Central memory CD4-positive, alpha-beta T cell (primary cell): ENCODE measurements at regions not wholly inside any gene's neighbourhood (a gene's known extent, or its start where the extent isn't known, plus 50 kb on each side); places are given as distances from the start of the nearest gene placed in this dataset.

ENCODE experiments used
- DNase-seq: peaks from one replicate; pipeline ENCODE4 v3.0.0; 2022

DNA sequence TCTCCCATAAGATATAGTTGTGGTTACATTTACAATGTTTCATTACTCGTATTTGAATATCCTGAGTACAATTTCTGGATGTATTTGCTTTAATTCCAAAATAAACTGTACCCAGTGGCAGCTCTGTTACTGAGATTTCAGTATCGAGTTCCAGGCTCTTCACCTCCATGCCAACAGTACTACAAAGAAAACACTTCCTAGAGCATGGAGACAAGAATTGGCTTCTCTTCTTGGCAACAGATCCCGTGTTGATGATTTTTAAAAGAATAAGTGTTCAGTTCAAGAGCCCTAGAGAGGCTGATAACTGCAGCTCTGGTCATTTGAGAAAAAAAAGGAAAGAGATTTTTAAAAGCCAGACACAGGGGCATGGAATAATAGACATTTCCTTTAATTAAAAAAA lies 302.8 kb downstream of the EFNB2 start:
- no peak for DNase-seq

DNA sequence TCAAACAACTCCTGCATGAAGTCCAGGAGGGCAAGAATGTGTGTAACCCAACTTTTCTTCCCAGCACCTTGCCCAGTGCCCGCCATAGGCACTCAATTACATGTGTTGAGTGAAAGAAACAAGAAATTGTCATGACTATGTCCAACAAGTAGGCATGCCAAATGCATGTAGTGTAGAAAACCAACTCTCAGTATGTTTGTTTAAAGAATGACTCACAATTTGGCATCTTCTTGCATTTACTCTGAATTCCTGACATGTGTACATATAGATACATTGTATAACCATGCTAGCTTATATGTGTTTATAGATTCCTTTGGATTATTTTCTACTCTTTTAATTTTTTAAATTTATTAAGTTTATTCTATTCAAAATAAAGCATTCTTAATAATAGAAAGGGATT lies 305.0 kb downstream of the EFNB2 start:
- DNase-seq, result no peak

DNA sequence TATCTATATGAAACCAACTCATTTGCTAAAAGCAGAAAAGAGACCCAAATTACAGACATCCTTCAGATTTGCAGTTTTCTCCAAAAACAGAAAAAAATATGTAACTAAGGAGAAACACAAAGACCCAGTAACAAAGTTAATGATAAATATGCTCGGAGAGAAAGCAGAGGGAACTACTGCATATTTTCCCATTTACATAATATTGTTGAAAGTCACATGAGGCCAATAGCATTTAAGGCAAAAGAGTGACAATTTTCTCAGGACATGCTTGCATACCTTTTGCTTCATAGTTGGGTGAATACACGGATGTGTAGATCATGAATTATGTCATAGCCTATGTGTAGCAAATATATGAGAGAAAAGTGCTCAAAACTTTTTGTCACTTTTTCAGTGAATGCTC lies 310.3 kb downstream of the EFNB2 start:
- DNase-seq, result no peak

DNA sequence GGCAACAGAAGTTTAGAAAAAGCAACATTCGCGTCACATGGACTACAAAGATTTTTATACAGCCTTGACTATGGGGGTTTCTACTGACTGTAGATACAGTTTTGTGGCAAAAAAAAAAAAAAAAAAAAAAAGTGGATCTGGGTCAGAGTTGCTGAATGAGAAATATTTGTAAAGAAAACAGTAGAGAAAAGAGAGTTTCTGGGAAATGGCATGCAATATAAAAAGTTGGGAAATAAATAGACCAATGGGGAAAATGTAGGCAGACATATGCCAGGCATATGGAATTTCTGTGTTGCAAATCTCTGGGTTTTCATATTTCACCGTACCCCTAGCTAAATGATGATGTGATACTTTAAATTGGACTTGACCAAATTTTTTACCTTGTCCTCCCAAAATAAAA lies 315.3 kb downstream of the EFNB2 start:
- no peak for DNase-seq

DNA sequence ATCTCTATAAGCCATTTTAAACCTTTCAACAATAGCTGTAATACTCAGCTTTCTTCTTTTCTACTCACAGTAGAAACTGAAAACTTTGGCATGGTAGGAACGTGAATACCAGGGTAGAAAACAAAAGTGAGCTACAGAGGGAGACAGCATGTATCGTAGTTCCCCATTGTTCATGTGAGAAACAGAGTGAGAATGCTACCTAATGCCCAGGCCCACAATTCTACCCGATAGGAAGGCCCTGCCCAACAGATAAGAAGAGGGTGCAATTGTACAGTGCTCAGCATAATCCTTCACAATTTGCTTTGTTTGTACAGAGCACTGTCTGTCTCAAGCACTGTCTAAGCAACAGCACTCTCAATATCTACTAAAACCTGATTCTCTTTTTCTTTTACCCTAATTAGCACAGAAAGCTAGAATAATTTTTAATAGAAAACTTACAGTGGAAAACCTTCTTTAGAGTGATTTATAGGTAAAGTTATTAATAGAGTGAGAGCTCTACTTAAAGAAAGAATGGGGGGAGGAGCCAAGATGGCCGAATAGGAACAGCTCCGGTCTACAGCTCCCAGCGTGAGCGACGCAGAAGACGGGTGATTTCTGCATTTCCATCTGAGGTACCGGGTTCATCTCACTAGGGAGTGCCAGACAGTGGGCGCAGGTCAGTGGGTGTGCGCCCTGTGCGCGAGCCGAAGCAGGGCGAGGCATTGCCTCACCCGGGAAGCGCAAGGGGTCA lies 322.3 kb downstream of the EFNB2 start:
- DNase-seq, result no peak

DNA sequence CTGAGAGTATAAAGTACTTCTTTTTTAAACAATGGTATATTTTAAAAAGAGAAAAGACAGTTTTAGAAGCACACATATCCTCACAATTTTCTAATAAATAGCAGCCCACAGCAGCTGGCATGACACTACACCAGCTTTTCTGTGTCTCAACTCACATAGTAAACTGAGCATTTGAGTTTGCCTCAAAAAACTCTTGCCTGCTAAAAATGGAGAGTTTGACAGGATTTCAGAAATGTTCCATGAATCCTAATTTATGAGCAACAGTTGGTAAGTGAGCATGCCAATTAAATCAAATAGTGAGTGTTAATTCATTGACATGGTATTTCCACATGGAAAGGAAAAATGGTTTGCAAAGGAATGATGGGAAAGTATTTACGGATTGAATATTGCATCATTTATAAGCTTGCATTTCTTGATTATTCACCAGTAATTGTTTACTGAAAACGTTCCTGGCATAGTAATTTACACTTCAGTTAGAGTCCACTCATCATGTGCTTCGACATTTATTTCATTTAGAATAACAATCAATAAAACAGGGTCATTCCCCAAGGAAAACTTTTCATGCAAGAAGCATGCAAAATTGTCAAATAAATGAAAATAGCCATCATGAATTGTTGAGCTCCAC lies 323.0 kb downstream of the EFNB2 start:
- no peak for DNase-seq

DNA sequence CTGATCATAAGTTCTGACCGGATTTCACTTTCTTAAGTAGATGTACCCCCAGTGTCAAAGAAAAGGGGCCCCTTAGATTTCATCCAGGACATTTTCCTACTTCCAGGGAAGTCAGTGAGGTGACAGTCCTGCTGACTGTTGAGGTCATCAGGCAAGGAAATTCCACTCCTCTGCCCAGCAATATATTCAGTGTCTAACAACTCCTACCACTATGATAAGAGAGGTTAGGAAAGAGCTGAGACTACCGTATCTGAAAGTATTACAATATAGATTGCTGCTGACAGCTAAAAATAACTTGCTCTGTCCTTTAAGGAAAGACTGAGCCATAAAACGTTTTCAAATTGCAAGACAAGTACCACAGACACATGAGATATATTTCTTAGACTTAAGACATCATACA lies 325.1 kb downstream of the EFNB2 start:
- DNase-seq, result no peak

DNA sequence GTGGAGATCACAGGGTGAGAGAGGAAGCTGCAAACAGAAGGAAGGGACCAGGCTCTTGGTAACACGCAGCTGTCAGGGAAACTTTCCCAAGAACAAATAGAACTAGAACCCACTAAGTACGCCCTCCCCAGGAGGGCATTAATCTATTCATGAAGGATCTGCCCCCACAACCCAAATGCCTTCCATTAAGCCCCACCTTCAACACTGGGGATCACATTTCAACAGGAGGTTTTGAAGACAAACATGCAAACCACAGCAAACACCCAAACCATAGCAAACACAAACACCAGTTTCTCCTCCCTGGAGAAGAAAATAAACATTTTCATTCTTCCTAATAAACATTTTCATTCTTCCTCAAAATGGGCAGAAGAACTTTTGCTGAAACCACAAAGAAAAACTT lies 329.6 kb downstream of the EFNB2 start:
- no peak for DNase-seq

DNA sequence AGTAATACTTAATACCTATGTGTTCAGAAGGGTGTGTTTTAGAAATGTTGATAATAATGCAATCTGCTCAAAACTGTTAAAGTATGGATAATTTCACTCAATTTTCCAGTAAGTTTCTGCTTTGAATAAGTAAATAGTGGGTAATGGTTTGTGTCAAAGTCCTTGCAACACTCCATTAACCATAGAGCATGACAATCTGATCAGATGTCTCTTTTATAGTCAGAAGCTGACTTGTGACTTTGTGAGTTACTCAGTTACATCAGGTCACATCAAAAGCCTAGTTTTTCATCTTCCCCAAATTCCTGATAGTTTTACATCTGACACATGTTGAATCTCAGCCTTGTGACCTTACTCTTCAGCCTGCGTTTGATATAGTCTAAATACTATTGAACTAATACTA lies 338.0 kb downstream of the EFNB2 start:
- no peak for DNase-seq

DNA sequence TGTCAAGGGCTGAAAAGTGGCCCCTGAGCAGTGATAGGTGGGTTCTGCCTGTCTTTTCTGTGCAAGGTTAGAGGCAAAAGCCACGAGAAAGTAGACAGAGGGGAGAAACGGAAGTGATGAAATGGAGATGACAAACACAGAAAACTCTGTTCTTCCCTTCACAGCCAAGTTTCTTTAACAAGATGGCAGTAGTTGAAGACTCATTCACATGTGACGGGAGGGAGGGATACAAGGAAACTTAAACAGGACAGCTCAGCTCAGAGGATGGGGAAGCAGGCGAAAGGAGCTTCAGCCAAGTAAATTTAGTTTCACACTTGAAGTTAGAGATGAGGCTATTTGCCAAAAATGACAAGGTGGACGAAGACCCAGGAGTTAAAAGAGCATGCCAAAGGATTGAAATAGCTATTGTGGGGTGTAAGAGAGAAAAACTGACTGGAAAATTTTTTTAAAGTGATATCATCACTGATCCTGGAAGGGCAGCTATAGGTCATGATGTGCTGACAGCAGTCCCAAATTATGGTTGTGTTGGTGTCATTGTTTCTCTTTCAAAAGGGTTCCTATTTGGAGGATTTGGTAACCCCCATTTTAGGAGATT lies 347.9 kb downstream of the EFNB2 start:
- DNase-seq, result no peak

DNA sequence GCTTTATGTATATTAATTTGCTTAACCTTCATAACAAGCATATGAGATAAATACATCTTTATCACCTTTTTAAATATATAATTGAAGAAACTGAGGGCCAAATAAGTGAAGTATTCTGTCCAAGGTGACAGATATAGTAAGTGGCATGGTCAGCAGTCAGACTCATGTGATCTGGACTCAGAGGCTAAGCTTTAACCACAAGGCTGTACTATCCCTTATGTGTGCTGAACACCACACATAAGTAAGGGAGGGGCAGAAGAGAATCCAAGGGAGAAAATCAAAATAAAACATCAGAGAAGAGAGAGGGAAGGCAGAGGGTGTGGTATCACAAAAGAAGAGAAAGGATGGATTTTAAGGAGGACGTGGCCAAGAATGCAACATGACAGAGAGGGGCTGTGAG lies 348.4 kb downstream of the EFNB2 start:
- no peak for DNase-seq

DNA sequence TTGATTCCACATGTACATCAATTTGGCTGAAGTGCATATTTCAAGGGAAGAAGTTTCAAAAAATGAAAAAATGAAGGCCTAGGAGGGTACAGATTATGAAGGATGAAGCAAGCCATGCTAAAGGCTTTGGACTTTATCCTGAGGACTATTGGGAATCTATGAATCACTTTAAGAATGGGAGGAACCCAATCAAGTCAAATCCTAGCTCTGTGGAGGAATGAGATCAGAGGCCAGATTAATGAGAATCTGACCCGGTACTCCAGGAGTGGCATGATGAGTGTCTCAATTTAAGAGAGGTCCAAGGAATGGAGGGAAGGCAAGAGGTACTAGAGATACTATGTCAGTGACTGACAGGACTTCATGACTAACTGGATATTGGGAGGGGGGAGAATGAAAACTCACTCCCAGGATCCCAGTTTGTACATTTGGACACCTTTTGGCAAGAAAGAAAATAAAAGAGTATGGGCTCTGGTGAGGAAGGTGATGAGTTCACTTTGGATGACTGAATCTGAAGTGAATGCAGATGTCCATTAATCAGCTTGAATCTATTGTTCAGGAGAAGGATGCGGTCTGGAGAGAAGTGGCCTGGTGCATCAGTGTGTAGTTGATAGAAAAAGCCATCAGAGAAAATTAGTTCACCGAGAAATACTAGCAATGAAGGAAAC lies 349.0 kb downstream of the EFNB2 start:
- DNase-seq, result no peak

DNA sequence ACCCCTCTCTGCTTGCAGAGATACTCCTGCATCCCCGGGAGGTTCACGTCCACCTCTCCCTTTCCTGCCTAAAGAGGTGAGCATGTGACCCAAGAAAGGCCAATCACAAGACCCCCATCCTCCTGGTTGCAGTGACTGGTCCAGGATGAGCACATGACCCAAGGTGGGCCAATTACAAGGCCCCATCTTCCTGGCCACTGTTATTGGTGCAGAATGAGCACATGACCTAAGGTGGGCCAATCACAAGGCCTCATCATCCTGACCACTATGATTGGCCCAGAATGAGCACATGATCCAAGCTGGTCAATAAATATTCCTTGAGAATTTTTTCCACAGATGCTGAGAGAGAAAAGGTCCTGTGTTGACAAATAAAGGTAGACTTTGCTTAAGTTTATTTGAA lies 350.7 kb downstream of the EFNB2 start:
- no peak for DNase-seq

DNA sequence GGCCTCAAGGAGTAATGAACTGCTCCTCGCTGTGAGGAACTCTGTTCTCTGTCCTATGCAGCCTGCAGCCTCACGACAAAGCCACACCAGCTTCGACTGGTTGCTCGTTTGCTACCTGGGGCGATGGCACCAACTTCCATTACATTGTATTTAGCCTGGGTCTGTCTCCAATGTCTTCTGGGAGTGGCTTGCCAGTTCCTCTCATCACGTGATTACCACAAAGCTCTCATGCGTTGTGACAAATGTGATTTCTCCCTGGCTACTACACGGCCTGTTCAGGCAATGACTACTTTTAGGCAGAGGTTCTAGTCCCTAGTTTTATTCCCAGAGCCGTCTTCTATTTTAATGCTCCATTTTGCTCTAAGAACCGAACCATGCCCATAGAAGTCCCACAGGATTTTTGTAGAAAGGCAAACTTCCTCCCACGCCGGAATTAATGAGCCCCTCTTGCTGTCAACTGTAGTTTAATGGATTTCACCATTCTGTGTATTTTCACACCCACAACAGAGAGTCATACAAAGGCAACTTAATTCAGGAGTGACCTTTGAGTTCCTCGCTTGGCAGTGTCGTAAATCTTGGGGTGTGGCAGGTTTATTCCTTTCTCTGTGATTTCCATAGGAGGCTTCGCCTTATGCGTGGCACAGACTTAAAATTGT lies 351.9 kb downstream of the EFNB2 start:
- DNase-seq, result no peak

DNA sequence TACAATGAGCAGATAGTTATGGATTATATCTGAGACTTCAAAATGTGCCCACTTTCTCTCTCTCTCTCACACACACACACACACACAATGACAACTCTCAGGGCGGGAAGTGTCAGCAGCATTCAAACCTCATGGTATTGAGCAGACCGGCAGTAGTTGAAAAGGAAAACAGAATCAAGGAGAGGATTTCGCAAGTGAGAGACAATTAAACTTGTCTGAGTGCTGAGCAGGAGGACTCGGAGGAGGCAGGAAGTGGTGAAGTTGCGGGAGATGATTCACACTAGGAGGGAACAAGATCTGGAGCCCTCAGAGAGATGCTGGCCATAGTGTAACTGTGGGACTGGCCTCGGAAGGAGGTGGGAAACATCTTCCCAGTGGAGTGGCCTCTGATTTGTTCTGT lies 353.1 kb downstream of the EFNB2 start:
- DNase-seq, result no peak

DNA sequence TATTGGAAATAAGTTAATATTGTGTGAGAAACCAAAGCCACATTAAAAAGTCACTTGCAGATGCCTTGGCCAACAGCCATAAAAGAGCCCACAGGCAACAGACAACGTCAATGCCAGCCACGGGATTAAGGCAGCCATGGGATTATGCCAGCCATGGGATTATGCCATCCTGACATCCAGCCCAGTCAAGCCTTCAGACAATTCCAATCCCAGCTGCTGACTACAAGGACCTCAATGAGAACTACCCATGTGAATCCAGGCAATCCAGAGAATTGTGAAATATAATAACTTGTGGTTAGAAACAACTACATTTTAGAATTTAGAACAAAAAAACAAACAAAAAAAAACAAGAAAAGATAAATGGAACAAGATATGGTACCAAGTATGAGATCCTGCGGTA lies 356.6 kb downstream of the EFNB2 start:
- DNase-seq, result no peak

DNA sequence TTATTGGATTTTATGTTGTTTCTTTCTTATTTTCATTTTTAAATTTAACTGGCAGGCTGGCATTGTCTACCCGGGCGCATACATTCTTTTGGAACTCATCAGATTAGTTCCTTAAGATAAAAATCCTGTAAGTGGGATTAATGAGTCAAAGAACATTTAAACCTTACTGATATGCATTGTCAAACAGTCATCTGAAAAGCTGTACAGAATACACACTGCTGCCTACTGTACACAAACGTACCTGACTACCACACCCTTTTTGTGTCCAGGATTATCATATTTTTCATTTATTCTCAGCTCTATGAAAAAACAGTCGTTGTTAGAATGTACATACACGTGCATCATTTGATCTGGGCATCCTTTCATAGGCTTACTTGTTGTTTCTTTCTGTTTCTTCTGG lies 358.3 kb downstream of the EFNB2 start:
- no peak for DNase-seq

DNA sequence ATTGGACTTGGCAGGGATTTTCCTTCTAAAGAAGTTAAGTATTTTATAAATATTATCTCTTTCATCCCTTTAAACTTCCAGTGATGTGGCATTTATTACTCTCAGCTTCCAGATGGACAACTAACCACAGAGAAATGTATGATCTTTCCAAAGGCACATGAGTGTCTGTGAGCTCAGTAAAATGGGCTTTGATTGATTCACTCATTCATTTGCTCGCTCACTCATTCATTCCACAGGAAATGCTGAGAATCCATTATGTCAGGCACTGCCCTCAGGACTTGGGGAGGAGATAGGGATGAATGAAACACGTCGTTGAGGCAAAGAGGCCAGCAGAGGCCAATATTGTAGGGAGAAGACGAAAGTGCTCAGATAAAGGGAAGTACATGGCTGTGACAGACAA lies 359.3 kb downstream of the EFNB2 start:
- DNase-seq, result no peak

DNA sequence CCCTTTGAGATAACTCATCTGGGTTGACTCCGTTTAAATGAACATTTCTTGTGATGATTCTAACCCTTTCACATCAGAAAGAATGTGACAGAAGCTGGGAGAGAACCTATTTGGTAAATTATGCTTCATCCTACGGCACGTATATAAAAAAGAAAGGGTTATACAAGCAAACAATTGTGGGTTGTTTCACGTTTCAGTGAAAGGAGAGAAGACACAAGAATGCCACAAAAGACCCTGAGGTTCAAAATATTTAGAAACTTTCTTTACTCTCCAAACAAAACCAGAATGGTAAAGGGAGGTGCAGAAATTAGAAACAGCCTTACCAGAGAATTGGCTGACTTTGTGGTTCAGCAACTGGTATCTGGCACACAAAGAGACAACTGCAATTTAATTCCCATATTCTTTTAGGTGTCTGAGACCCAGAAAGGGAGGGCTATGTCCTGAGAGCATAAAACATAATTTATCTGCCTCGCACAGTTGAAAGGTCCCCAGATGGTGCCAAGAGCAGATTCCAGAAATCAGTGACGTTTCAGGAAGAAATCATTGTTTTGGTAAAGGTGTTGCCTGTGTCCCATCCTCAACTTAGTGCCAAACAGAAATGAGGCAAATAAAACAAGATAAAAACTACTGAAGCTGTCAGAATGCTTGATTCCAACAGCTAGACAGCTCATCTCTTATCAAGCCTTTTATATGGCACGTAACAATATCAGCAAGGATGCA lies 361.4 kb downstream of the EFNB2 start:
- no peak for DNase-seq

DNA sequence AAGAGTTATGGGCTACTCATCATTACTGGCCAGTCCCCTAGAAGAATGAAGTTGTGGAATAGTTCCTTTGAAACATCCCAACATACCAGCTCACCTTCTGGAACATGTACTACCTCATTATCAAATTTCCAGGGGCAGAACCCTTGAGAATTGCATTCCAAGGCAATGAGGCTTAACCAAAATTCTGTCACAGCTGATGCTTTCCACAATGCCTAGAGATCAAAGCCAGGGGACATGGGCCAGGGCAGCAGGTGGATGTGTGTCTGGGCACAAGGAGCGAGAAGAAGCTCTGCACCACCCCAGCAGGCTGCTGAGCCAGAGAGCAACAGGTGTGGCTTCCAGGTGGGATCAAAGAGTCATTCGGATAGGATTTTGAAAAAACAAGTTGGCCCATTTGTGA lies 362.1 kb downstream of the EFNB2 start:
- no peak for DNase-seq

DNA sequence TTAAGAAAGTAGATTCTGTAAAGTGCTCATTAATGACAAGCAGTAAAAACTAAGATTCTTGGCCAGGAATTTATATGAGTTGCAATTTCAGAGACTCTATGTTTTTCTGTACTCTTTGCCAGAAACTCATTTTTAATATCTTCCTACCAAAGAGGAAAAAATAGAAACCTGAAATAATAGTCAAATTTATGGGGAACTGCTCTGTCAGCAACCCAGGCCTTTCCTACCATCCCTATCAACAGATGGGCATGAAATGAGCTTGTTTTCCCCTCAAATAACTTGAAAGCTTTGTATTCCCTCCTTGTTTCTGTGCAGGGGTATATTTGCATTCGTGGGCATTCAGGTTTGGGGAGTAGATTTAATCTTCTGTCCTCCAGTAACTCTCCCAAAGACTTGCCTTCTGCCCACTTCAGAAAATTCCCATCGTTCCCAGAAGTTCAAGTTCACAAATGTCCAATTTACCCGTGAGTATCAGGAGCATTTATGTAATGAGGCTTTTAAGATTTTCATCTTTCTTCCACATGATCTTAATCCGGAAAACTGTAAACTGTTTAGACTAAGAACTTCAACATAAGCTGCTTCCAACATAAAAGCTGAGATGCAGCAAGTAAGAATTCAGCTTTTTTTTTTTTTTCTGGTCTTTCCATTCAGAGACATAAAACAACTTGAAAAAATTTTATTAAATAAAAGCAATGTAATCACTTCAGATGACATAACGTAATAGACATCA lies 363.1 kb downstream of the EFNB2 start:
- no peak for DNase-seq

DNA sequence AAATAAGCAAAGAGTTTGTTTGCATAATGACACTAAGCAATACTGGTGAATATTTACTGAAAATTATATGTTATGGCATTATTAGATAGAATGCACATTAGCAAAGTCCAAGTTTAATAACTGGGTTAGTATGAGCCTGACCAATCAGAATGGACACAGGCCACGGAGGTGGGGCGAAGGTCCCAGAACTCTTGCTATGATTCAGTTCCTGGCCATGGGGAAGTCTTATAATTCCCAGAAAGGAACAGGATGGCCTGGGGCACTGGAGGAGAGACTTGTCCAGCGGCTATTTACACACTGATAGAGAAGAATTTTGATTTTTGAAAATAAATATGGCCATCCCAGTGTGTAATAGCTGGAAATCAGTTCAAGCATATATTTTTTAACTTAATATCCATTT lies 372.0 kb downstream of the EFNB2 start:
- no peak for DNase-seq
